NCI-H1417 (cell line): ENCODE measurements at regions not wholly inside any gene's neighbourhood (a gene's known extent, or its start where the extent isn't known, plus 50 kb on each side); places are given as distances from the start of the nearest gene placed in this dataset.

ENCODE experiments used
- DNase-seq, 3 experiments: peaks; one replicate each; lab custom pipeline; 2025; lab: John Stamatoyannopoulos, UW

DNA sequence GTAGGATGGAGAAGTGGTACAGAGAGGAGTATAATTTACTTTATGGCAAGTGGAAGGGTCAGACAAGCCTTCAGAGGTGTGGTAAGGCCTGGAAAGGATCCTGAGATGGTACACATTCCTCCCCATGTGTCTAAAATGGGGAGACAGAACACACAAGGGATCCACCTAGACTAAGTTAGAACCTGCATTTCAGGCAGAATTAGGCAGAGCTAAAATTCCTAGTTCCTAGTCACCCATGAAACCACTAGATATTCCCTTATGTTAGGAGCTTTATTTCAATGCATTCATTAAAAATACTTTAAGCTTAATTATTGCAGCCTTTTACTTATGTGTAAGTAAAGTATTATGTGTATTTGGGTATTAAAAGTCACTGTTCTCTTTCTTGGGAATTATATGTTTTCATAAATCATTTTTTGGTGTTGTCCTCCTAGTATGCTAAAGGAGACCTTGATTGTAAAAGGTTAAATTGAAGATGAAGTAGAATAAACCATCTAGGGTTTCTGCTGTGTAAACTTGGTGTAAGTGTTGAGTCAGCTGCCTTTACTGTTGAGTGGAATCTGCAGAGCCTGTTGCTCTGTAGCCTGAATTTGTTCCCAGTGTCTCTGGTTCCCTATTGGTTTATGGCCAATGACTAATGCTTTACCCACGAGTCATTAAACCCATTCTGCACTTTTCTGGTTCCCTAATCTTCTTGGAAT, 423.2 kb downstream of the ATP23 start:
- DNase-seq = no peak

DNA sequence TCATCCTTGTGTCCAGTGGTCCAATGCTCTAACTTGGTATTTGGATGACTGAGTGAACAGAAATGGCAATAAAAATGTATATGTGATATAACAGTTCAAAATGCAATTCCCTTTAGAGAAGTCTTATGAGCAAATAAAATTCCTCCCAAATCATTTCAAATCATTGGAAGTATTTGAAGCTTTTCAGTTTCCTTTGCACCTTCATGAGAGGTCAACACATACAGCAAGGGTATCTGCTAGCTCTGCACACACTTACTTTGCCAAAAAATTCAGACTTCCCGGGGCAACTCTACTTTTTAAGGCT, 423.7 kb downstream of the ATP23 start:
- no peak for DNase-seq

DNA sequence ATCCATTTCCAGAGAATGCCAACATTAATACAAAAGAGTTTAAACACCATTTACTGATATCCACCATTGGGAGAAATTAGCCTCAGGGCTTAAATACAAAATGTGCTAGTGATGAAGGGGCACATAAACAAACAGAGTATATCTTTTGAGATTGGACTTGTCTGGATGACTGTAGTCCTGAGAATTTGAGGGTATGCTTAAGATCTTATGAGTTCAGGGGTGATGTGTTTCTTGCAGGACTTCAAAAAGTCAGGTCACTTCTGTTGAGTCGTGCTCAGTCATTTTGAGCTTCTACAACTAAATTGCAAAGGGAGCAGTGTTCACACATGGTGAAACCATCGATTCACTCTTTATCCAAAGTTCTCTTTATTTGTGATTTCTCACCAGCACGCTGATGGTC, 425.7 kb downstream of the ATP23 start:
- peak in 1 of 3 experiments; percentile 48 for DNase-seq

DNA sequence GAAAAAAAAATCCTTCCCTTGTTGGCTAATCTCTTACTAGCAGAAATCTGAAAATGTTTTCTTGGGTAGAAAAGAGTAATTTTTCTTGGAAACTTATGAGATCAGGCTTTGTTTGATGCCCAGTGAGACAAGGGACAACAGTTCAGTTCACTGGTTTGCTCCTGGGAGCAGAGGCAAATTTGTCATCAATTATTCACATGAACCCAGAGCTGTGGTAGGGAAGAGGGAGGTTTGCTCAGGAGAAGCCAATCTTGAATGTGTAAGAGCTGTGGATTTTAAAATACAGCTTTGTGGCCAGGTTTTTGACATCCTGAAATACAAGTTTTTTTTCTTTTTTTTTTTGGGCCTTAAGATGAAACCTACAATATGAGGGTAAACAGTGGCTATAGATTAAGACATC, 426.6 kb downstream of the ATP23 start:
- no peak for DNase-seq

DNA sequence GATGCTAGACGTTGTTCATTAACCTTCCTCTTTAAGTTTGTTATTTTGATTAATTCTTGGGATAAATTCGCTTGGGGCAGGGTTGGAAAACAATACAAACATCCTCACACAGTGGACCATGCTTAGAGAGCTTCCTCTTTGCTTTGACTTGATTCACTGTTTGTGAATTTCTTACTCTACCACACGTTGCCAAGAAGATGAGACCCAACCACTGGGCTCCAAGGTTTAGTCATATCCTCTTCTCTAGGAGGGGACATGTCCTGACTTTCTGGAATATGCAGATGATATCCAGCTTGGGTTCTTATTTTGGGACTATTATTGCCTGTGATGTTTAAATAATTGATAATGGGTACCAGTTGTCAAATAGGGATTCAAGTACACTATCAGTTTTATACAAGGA, 428.2 kb downstream of the ATP23 start:
- DNase-seq = no peak

DNA sequence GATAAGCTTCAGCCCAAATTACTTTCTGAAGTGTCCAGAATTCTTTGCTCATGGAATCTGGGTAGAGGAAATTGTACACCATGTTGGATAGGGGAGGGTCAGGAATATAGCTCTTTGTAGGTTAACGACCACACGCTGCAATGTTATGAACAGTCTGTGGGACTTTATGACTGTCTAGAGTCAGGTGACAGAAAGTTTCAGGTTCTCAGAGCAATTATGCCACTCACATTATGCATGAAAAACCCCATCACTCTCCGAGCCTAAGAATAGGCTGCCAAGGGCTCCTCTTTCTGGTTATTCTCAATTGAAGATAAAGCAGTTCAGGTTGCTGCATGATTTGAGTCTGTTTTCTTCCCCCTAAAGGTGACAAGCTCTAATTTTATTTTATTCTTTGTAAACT, 430.9 kb downstream of the ATP23 start:
- DNase-seq = no peak

DNA sequence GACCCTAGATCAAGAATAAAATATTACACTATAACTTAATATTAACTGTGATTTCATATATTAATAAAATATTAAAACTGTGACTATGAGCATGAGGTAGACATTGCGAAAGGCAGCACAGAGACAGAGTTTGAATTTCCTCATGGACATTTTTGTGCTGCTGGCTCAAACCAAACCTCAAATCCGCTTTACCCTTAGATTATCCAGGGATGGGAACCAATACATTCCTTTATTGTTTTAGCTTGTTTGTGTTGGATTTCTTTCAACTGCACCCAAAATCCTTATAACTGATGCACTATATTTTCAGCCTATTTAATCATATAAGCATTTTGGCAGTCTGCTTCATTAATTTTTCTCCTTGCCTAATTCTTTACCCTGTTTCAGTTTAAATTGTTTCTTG, 436.7 kb downstream of the ATP23 start:
- no peak for DNase-seq

DNA sequence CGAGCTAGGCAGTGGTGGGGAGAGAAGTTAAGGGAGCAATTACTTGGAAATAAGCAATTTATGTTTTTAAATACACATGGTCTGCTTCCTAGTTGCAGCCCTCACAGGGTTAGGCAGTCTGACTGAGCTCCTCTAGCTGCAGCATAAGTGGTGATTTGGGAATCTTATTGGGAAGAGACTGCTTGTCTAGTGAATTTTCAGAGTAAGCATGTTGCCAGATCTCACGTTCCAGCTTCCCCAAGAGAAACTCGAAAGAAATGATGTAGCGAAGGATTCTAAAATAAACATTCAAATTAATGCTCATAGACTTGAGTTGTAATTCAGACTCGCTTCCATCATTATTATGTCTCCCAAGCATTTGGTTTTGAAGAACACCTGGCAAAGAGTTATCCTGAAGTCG, 440.2 kb downstream of the ATP23 start:
- no peak for DNase-seq

DNA sequence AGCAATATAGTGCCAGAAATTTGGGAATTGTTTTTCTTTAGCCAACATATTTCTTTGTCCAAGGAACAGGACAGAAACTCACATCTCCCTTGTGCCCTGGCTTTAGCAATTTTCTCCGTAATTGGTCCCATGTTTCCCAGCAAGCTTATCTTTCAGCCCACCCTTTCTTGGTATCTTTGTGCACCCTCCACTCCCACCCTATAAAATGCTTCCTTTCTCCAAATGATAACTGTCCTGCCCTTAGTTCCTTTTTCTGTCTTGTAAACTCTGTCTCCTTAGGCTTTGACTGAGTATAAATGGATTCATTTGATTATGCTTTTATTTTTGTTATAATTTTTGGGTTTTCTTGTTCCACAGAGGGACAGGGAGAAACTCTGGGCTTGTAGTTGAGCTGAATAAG, 442.8 kb downstream of the ATP23 start:
- DNase-seq = no peak

DNA sequence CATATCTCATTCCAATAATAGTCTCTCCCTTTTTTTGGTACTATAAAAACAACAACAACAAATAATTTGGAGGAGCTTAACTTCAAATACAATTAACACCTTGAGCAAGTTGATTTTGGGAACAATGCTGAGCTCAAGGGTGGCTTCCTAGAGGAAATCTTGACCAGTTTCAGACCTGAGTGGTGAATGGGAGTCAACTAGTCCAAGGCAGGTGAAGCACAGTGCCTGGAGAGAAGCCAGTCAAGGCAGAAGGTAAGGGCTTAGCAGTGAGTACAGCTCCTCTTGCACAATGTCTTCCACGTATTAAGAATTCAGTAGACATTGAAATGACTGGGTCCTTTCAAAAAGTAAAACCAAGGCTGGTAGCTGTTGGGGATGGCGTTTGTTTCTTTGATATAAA, 444.8 kb downstream of the ATP23 start:
- DNase-seq = no peak

DNA sequence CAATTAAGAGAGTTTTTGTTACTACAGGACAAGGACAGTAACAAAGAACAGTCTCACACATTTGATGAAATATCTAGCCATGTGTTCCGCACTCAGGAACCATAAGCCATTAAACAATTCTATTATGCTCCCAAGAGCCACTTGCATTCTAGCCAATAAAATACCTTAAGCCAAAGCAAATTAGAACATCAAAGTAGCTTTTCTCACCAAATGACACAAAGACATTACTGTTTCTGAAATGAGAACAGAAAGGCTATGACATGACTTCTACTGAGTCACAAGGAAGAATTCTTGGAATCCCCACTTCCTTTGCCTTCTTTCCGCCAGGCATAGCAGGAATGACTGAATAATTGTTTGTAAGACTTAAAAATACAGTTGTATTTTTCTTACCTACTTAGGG, 445.8 kb downstream of the ATP23 start:
- DNase-seq = no peak

DNA sequence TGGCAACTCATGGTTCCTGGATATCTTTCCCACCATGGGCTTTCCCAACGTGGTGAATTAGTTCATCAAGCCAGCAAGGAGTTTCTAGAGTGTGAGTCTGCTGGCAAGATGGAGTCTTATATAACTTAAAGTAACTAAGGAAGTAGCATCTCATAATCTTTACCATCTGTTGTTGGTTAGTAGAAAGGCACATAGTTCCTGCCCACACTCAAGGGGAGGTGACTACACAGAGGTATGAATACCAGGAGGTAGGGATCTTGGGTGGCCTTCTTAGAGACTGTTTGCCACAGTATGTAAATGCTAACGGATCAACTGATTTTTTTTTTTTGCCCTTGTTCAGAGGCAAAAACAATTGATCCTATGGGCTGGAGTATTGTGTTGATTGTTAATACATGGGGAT, 446.9 kb downstream of the ATP23 start:
- DNase-seq = no peak

DNA sequence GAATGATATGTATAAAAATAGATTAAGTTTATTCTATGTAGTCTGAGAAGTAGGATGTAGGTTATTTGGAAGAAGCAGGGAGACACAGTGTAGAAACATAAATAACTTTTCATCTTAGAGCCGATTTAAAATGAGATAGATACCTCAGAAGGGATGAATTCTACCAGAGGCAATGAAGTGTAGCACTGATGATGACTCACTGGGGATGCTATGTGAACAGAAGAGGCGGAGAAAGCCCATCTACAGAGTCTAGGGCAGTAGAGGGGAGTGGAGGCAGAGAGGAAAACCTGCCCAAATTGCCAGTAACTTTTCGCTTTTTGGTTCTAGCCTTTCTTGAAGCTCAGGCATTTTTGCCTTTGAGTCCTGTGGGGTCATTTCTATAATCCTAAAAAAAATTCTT, 451.8 kb downstream of the ATP23 start:
- DNase-seq = no peak

DNA sequence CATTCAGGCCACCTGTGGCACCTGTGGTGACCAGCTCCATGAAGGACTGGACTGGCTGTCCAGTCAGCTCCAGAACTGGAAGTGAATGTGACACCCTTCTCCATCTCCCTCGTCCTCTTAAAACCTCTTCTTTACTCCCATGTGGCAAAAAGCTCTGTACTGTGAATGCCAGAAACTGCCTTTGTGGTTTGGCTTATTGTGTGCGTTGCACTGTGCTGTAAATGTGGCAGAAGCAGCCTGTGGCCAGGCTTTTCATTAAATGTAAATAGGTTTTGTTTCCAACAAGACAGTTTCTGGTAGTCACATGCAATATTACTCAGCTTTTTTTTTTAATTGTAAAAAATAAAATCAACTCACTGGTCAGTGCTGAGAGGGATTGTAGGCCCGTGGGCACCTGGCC, 453.7 kb downstream of the ATP23 start:
- DNase-seq = no peak

DNA sequence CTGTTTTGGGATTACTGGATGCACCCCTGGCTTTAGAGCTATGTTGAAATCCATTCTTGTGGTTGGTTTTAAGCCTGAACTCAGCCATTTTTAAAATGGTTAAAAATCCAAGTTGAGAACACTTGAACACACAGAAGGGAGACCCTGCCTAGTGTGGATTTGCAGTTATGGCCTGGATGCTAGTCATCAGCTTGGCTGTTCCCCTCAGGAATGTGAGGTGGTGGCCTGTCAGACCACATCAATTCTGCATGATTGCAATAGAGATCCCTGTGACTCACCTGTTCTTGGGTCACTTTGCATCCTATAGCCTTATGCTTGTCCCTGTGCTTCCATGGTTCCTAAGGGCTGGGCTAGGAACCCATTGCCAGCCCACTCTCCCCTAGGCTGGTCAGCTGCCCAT, 454.1 kb downstream of the ATP23 start:
- DNase-seq = no peak

DNA sequence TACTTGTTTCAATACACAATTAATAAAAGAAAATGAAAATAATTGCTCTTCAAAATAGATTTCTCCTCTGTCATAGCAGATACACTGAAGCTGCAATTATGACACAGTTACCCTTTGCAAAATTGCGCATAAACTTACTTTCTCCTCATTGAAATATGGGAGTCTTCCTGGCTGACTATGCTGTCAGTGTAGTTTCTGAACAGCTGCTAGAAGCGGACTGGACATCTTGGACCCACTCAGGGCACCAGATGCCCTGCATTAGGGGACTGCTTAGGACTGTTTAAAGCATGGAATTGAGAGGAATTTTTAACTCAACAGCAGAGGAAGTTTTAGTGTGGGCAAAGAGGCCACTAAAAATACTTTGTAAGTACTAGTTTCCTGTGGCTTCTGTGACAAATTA, 454.9 kb downstream of the ATP23 start:
- DNase-seq = no peak

DNA sequence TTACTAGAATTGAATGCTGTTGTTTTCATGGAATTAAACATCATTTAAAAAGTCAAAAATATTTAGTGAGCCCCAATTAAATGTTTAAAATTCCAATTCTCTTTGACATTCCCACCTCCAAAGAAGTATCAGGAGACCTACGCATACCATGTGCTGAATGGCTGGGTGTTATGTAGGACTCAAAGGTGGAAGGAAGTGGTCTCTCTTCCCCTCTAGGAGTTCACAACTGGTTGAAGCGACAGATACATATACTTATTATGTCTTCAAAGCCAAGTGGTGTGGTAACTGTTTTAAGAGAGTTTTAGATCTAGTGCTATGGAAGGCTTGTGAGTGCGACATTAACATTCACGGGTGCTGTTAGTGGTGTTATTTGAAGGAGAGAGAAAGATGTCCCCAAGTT, 464.0 kb downstream of the ATP23 start:
- no peak for DNase-seq

DNA sequence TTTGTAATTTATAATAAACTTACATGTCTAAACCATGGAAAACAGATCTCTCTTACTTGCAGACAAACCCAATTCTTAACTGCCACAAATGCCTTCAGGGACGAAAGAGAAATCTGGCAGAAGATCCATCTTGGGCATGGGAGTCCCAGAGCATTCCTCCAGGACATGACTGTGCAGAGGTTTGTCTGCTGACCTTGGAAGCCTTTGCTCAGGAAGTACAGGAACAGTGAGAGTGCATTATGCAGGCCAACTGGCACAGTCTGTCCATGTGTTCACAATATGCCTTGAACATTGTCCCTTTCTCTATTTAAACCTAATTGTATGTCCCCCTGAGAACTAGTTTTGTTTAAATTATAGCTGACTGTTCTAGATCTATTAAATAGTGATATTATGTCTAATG, 467.1 kb downstream of the ATP23 start:
- DNase-seq = no peak

DNA sequence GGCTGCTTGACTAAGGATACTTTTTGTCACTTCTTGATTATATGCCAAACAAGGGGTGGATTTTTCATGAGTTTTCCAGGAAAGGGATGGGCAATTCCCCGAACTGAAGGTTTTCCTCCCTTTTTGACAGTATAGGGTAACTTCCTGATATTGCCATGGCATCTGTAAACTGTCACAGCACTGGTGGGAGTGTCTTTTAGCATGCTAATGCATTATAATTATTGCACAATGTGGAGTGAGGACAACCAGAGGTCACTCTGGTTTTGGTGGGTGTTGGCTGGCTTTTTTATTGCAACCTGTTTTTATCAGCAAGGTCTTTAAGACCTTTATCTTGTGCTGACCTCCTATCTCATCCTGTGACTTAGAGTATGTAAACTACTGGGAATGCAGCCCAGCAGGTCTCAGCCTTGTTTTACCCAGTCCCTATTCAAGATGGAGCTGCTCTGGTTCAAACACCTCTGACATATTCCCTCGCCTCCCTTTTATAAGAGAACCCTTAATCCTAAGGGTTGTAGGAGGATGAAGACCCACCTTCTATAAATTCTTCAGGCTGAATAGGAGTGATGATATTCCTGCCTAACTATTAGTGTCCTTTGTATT, 471.2 kb downstream of the ATP23 start:
- DNase-seq = no peak

DNA sequence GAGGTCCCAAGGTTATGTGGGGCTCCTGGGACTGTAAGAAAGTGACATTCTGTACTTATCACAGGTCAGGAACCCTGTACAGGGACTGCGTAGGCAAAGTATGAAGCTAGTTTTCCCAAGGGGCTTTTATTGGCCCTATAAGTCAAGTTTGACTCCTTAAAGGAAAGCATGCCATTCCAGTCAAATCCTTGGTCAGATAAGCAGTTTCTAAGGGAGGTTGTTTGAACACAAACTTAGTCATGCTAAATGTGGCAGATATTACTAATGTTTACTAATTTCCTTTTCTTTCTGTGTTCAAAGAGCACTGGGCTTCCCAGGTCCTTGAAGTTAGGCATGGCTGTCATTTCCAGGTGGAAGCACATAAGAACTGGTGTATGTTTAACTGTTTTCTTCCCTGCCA, 472.4 kb downstream of the ATP23 start:
- DNase-seq = no peak

DNA sequence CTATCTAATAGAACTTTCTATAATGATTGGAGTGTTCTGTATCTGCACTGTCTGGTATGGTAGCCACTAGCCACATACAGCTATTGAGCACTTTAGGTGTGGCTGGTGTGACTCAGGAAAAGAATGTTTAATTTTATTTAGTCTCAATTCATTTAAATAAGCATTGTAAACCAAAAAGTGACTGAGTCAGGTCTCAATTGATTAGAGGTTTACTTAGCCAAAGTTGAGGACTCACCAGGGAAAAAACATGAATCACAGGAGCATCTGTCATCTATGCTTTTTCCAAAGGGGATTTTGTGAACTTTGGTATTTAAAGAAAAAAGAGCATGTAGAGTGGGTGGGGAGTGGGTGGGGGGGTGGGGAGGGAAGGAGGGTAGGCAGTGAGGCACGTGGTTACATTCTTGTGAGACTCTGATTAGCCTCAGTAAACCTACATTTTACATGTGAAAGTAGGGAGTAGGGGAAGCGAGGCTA, 473.1 kb downstream of the ATP23 start:
- DNase-seq = no peak

DNA sequence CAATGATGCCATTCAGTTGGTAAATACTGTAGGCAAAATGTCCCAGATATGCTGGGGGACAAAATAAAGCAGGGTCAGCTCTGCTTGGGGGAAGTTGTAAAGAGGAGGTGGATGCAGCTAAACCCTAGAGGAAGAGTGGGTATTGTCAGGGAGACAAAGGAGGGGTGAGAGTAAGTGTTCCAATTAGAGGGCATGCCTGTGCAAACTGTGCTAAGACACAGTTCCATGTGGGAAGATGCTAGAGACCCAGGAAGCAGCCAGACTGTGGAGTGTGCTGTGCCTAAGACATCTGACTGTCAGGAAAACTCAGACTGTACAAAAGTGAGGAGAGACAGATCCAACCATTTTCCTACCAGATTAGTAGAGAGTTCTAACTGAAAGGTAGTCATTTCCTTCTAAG, 474.3 kb downstream of the ATP23 start:
- DNase-seq = peak in 1 of 3 experiments; percentile 34

DNA sequence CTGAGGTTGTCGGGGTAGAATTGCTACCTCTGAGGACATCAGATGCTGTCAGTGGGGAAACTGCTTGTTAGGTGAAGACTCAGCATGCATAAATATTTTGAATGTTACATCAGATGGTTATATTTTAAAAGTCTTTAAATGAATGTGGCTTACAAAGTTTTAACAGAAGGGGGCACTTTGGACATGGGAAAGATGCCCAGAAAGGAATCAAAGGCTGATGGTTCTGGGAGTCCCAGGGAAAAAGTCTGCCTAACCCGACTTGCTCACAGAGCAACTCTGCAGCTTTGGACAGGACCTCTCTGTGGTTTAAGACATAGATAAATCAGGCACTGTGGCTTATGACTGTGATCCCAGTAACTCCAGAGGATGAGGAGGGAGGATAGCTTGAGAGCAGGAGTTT, 474.9 kb downstream of the ATP23 start:
- DNase-seq = no peak

DNA sequence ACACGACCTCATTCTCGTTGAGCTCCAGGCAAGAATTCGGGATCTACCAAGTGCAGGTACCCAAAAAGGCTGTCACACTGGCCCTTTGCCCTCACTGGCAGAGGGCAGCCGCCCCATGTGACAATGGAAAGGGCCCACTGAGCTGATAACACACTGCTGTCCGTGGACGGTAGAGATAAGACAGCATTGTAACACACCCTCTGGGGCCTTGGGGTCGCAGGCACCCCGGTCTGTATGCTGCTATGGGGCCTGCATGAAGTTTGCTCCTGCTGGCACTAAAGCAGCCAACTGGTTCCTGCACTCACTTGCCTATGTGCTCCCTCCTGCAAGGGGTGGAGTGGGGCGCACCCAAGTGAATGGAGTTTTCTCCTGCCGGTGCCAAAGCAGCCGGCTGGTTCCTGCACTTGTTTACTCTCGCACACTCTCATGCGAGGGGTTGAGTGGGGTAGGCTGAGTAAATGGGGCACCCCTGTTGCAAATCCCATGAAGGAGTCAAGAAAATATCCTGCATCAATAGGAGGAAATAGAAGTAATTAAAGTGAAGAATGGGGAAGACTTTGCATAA, 477.9 kb downstream of the ATP23 start:
- no peak for DNase-seq
